Adrenal gland (tissue), 5 donors: ENCODE measurements at regions not wholly inside any gene's neighbourhood (a gene's known extent, or its start where the extent isn't known, plus 50 kb on each side); places are given as distances from the start of the nearest gene placed in this dataset.

ENCODE experiments used
- POLR2A ChIP-seq, 2 donors: fragments of 450-650 bp; IDR thresholded peaks; one replicate each; pipeline ENCODE4 v1.6.1; 2017; ENCODE audit warnings: antibody characterized with exemption in 2 of 2, mild to moderate bottlenecking in 2 of 2, moderate library complexity in 1 of 2
- TF ChIP-seq, protein P1 (sequence below), 6 experiments: fragments of 450-650 bp in 4 of 6; fragments of 200-600 bp in 2 of 6; sonication (generic) in 1 of 6; IDR thresholded peaks; 1 replicate in 5 of 6; 2 replicates in 1 of 6; pipeline versions ENCODE4 v1.5.1 to v1.8.0; 2016 to 2021; ENCODE audit warnings: antibody characterized with exemption in 6 of 6, mild to moderate bottlenecking in 2 of 6, moderate library complexity in 1 of 6
- donor health status: DM: no; HTN: no; CAD: no.

DNA sequence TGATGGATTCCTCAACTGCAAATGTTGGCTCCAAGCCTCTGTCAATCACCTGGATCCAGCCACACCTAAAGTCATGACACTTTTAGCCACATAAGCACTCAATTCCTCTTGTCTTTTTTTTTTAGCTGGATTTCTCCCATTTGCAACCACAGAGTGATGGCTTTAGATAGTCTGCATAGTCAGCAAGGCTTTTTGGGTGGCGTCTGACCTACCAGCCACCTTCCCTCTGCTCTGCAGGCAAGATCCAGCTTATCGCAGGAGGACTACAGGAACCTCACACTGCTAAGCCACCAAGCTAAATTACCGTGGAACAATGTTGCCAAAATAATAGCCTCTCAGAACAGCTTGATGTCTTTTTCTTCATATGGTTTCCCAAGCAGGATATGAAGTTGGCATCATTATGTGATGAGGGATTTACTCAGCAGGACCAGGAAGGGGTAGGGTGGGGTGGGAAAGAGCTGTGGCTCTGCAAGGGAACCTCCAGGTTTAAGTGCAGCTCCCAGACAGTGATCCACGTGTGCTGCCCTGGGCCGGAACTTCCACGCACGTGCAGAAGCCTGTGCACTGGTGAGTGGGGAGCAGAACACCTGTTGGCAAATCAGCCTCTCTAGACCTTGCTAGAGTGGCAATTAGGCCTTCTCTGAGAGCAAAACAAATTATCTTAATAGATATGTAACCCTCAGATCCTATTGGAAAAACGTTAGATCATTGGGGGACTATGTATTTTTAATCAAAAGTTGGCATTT is 170.6 kb upstream of the NCK2 start:
- TF ChIP-seq, protein P1, sequence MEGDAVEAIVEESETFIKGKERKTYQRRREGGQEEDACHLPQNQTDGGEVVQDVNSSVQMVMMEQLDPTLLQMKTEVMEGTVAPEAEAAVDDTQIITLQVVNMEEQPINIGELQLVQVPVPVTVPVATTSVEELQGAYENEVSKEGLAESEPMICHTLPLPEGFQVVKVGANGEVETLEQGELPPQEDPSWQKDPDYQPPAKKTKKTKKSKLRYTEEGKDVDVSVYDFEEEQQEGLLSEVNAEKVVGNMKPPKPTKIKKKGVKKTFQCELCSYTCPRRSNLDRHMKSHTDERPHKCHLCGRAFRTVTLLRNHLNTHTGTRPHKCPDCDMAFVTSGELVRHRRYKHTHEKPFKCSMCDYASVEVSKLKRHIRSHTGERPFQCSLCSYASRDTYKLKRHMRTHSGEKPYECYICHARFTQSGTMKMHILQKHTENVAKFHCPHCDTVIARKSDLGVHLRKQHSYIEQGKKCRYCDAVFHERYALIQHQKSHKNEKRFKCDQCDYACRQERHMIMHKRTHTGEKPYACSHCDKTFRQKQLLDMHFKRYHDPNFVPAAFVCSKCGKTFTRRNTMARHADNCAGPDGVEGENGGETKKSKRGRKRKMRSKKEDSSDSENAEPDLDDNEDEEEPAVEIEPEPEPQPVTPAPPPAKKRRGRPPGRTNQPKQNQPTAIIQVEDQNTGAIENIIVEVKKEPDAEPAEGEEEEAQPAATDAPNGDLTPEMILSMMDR (IDR thresholded peaks at IDR 0.05), result no peak
- TF ChIP-seq POLR2A (IDR thresholded peaks at IDR 0.05), result no peak
